Stimulated activated CD4-positive, alpha-beta T cell treated with anti-CD3 and anti-CD28 coated beads, Interleukin-15, amount 100 ng/mL, for 48 hours (primary cell): ENCODE measurements at regions not wholly inside any gene's neighbourhood (a gene's known extent, or its start where the extent isn't known, plus 50 kb on each side); places are given as distances from the start of the nearest gene placed in this dataset.
A peak's percentile ranks its signal among the peaks of the same experiment; 100 is the strongest.

Experiments used
- DNase-seq, 2 donors: peaks; one replicate each; pipeline ENCODE4 v3.0.0-alpha.2; 2020; ENCODE audit warnings: low read depth in 2 of 2

GRCh38 chr2:226431288-226431948, 368.2 kb downstream of the IRS1 start:
- DNase-seq, result no peak

DNA sequence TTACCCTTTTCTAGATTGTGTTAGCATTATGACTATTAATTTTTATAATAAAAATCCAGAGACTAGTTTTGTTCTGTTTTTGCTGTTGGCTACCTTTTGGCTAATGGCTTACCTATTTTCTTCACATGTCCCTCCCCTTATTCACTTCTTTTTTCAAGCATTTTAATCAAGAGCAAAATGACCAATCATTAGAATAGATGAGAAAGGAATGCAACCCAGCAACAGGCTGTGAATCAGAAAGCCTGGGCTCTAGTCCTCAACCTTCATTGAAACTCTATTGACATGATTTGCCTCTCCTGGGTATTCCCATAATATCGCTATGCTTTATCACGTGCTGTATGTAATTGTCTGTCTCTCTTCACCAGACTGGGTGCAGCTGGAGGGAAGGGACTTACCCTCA, 370.1 kb downstream of the IRS1 start:
- DNase-seq, result no peak

DNA sequence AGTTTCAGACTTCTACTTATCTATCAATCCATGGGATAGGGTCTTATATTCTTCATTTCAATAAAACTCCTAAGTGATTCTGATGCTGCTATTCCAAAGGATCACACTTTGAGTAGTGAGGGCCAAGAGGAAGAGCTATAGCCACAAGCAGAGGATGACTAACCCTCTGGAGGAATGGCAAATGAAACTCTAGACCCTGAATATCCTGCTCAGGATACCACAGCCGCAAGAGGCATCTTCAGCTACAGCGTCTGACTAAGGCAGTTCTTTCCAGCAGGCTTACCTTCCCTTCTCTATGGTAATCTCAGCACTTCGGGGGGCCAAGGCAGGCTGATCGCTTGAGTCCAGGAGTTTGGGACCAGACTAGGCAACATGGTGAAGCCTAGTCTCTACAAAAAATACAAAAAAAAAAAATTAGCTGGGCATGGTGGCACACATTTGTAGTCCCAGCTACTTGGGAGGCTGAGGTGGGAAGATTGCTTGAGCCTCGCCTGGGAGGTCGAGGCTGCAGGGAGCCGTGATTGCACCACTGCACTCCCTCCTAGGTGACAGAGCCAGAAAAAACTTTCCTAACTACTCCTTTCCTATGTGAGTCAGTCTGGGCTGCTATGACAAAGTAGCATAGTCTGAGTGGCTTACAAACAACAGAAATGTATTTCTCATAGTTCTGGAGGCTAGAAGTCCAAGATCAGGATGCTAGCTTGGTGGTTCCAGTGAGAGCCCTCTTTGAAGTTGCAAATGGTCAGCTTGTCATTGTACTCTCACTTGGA, 371.9 kb downstream of the IRS1 start:
- no peak for DNase-seq

GRCh38 chr2:226426292-226426736, 373.3 kb downstream of the IRS1 start:
- no peak for DNase-seq

DNA sequence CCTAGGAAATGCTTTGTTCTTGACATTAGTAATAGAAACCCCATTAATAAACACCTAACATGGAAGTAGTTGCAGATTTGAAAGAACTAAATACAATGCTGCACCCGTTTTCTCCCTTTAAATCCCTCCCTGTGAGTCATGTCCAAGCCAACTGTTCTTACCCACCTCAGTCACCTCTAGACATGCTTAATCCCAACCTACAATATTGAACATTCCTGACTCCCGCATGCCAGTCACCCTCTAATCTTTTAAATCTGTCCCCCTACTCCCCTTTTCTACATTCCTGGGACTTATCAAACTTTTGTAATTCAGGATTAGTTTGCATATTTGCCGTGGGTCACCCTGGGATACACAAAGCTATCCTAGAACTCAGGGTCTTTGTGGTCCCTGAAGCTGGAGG, 374.6 kb downstream of the IRS1 start:
- DNase-seq, result no peak

DNA sequence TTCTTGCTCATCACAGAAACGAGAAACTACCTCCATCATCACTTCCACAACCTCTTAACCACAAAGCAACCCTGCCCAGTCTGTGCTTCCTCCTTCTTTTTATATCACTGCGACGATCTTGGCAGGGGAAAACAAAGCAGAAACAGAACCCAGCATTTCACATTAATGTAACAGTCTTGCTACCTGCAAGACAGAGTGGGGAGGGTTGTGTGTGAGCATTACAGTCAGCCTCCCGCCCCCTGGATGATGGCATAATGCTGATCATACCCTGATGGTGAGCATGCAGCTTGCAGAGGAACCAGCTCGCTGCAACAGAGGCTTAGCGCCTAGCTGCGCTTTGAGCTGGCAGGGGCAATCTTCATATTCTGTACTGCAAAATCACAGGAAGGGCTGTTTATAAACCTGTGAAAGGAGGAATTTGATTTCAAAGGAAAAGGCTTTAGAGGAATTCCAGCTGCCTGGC, 376.1 kb downstream of the IRS1 start:
- DNase-seq, result peak; percentile 33

GRCh38 chr2:226420646-226421045, 379.0 kb downstream of the IRS1 start:
- DNase-seq, result no peak

DNA sequence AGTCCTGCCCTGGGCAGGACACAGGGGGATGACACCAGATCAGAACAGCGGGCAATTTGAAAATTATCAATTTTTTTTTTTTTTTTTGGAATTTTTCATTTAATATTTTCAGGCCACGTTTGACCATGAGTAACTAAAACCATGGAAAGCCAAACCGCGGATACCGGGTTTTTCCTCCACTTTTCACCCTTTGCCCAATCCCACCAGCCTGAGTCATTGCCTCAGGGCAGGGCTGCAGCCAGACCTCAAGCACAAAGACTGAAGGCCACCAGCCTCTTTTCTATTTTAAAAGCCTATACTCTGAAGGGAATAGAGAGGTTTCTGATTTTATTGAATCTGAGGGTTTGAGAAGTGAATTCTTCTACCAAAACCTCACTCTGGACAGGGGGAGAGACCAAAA, 381.1 kb downstream of the IRS1 start:
- no peak for DNase-seq

DNA sequence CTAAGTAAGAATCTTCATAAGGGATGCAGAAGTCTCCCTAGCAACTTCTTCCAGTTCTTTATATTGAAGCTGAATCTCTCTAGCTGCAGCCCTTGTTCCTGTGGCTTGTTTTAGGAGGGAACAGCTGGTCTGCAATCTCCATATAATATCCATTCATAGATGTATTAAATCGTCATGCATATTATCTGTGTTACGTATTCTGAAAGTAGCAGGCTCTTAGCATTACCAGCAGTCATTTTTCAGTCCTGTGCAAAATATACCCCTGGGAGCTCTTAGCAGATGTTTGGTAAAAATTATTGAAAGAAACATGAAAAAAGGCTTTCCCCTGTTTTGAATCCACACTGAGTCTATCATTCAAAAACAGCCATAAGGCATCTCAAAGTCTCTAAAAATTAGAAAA, 385.3 kb downstream of the IRS1 start:
- DNase-seq, result no peak

DNA sequence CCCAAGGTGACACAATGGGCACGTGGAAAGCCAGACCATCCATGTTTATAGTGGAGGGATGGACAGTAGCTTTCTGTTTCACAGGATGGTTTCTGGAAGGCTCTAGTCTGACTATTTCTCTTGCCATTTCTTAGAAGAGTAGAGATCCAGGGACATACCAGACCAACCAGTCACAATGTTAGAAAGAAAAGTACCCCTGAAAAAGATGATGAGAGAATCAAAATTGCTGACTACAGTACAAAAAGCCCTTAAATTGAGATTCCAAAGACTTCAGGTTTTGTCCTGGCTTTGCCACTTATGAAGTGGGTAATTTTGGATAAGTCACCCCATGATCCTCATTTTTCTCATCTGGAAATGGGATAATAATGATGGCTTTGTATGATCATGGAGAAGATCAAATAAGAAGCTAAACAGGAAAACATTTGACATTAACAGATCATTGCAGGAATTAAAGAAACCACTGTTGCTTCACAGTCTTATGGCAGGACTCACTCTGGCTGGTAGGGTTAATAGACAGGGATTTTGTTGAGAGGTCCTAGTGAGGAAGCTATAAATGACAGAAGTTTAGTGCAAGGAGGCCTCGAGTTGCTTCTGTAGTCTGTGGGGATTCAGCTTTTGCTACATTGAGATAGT, 386.0 kb downstream of the IRS1 start:
- DNase-seq, result no peak

- DNase-seq, result no peak
Measured at GRCh38 chr2:226411727-226412360, 387.8 kb downstream of the IRS1 start.

GRCh38 chr2:226411205-226411604, 388.4 kb downstream of the IRS1 start:
- DNase-seq, result no peak

DNA sequence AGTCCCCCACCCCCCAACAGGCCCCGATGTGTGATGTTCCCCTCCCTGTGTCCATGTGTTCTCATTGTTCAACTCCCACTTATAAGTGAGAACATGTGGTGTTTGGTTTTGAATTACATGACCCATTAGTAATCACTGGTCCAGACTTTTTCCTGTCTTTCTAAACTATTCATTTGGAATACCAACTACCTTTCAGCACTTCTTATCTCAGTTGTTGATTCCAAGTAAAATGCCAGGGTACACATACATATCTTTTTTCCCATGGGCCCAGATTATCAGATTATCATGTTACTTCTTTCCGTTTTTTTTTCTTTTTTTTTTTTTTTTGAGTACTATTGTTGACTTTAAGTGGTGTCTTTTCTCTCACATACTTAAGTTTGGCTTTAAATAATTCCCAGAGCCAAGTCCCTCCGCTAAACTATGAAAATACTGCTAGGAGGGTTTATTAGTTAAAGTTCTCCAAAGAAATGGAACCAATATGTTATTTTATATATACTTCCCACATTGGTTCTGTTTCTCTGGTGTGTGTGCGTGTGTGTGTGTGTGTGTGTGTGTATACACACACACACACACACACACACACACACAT, 389.3 kb downstream of the IRS1 start:
- no peak for DNase-seq

DNA sequence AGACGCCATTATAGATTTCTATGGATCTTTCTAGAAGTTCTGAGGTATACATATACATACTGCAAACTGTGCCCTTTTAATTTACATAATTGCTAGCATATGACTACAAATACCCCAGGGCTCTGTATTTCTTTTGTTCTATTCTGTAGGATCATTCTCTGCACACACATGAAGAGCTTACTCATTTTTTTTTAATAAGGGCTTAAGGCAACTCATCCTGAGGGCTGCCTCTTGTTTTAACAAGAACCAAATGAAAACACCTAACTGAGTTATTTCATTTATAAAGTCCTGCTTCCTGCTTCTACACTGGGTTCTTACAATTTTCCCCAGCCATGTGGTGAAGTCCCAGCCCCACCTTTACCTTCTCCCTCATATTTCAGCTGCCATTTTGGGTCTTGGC, 390.5 kb downstream of the IRS1 start:
- no peak for DNase-seq

DNA sequence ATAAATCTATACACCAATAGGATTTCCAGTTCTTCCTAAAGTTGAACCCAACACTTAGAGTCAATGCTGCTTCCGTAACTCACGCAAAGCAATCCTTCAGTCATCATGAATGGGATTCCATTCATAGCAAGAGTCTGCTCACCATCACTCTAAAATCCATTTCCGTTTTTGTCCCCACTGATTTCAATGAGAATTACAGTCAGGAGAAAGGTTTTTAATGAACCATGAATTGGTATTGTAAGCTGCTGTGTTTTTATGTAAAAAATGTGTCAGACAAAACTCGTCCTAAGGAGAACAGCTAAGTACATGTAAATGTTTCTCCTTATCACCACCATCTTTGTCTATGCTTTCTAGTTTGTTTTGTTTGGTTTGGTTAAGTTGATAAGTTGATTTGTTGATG, 391.5 kb downstream of the IRS1 start:
- DNase-seq, result no peak

GRCh38 chr2:226407135-226407534, 392.5 kb downstream of the IRS1 start:
- no peak for DNase-seq

DNA sequence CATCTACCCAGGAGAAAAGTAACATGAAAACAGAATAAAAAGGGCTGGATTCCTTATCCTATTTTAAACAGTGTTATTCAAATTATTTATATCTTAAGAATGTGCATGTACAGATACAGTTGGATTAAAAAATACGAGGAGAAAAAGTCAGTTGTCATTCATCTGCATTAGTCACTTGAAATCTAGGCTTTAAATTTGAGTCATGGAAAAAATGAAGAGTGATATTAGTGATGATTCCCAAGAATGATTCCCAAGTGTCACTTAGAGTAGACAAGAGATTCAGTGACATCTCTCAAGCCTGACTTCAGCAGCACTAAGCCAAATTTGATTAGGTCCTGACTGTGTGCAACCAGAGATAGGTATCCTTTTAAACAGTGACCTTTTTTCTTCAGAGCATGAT, 394.2 kb downstream of the IRS1 start:
- DNase-seq, result no peak

GRCh38 chr2:226403369-226403768, 396.3 kb downstream of the IRS1 start:
- no peak for DNase-seq

DNA sequence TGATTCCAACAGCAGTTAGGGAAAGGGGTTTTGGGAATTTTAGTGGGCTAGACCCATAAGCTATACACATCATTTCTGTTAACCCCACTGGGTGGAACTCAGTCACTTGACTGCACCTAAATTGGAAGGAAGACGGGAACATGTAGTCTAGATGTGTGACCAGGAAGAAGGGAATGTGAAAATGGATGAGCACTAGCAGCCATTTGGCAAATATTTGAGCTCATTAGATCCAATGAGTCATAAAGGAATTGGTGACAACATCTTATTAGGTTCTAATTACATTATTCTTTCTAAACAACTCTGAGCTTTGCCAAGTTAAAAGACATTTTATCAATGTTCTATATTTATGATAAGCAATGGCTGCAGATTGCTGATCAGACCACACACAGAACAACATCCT, 400.6 kb downstream of the IRS1 start:
- DNase-seq, result no peak

GRCh38 chr2:226398580-226398979, 401.0 kb downstream of the IRS1 start:
- no peak for DNase-seq

DNA sequence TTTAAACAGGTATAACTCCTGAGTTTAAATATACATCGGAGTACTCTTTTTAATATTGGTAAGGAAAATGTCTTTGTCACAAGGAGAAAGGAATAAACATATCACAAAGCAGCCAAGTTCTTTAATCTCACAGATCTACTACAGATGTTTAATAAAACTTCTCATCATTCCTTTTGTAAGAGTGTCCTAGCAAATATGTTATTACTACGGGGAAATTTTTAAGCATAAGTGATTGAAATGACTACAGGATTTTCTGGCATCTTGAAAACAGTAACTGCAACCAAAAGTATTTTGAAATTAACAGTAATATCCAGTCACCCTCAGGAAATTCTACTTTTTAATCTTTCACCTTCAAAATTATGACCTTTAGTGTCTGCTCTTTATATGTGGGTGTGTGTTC, 403.1 kb downstream of the IRS1 start:
- no peak for DNase-seq

GRCh38 chr2:226387499-226387942, 412.1 kb downstream of the IRS1 start:
- no peak for DNase-seq
